HepG2 (cell line): ENCODE measurements at regions not wholly inside any gene's neighbourhood (a gene's known extent, or its start where the extent isn't known, plus 50 kb on each side); places are given as distances from the start of the nearest gene placed in this dataset.
A peak's percentile ranks its signal among the peaks of the same experiment; 100 is the strongest.

Source experiments
- ATF6 ChIP-seq: sonication (generic); formaldehyde crosslinking; conservative IDR thresholded peaks from 2 replicates; pipeline ENCODE4 v1.4.0; 2020; ENCODE audit warnings: missing genetic modification reagents
- CEBPZ ChIP-seq: IDR thresholded peaks from 2 replicates; pipeline ENCODE4 v1.6.1; 2012; ENCODE audit warnings: low read length, improper control_type of control experiment
- GPBP1L1 ChIP-seq: sonication (generic); formaldehyde crosslinking; IDR thresholded peaks from 2 replicates; pipeline ENCODE4 v1.5.0; 2020; ENCODE audit warnings: mild to moderate bottlenecking, missing genetic modification reagents
- HES4 ChIP-seq: sonication (generic); formaldehyde crosslinking; IDR thresholded peaks from 2 replicates; pipeline ENCODE4 v1.9.0; 2021; ENCODE audit warnings: mild to moderate bottlenecking, missing genetic modification reagents, borderline replicate concordance
- HMG20A ChIP-seq: IDR thresholded peaks from 2 replicates; pipeline ENCODE4 v1.6.1; 2016; ENCODE audit warnings: borderline replicate concordance
- JUND ChIP-seq: sonication (generic); formaldehyde crosslinking; IDR thresholded peaks from 2 replicates; pipeline ENCODE4 v1.8.0; 2022; ENCODE audit warnings: mild to moderate bottlenecking, missing genetic modification reagents
- KAT7 ChIP-seq: IDR thresholded peaks from 2 replicates; pipeline ENCODE4 v1.6.1; 2018; ENCODE audit warnings: borderline replicate concordance, missing compliant biosample characterization
- KLF16 ChIP-seq, 2 experiments: sonication (generic) in 1 of 2; formaldehyde crosslinking in 1 of 2; IDR thresholded peaks; 2 replicates each; pipeline versions ENCODE4 v1.6.1 to v1.8.0; 2016 to 2023; ENCODE audit warnings: missing genetic modification reagents in 2 of 2, missing compliant biosample characterization in 1 of 2
- MBNL3 ChIP-seq: fragments of 250-450 bp; sonication (Bioruptor Pico); conservative IDR thresholded peaks from 2 replicates; pipeline ENCODE4 v1.8.0; 2022; ENCODE audit warnings: mild to moderate bottlenecking, inconsistent platforms
- NCOA2 ChIP-seq: sonication (generic); formaldehyde crosslinking; IDR thresholded peaks from 2 replicates; pipeline ENCODE4 v1.8.0; 2022; ENCODE audit warnings: inconsistent platforms
- NFRKB ChIP-seq: fragments of 450-650 bp; IDR thresholded peaks from 2 replicates; pipeline ENCODE4 v1.6.1; 2017
- PHF20 ChIP-seq: sonication (generic); formaldehyde crosslinking; IDR thresholded peaks from 2 replicates; pipeline ENCODE4 v1.5.0; 2020; ENCODE audit warnings: mild to moderate bottlenecking, missing genetic modification reagents
- SMAD1 ChIP-seq: sonication (generic); formaldehyde crosslinking; IDR thresholded peaks from 2 replicates; pipeline ENCODE4 v1.4.0; 2020; ENCODE audit warnings: missing genetic modification reagents, low read depth, mild to moderate bottlenecking, borderline replicate concordance
- SOX13 ChIP-seq, 3 experiments: fragments of 450-650 bp in 1 of 3; sonication (generic) in 1 of 3; formaldehyde crosslinking in 1 of 3; IDR thresholded peaks in 2 of 3; conservative IDR thresholded peaks in 1 of 3; 2 replicates each; pipeline versions ENCODE4 v1.5.0 to v1.6.1; 2016 to 2020; ENCODE audit warnings: antibody characterized with exemption in 1 of 3, mild to moderate bottlenecking in 1 of 3, missing compliant biosample characterization in 1 of 3, missing genetic modification reagents in 1 of 3, moderate library complexity in 1 of 3
- SOX5 ChIP-seq: IDR thresholded peaks from 2 replicates; pipeline ENCODE4 v1.6.1; 2016; ENCODE audit warnings: borderline replicate concordance
- TARDBP ChIP-seq: sonication (generic); formaldehyde crosslinking; IDR thresholded peaks from 2 replicates; pipeline ENCODE4 v1.8.0; 2022; ENCODE audit warnings: mild to moderate bottlenecking, missing genetic modification reagents
- ZFP90 ChIP-seq: sonication (generic); formaldehyde crosslinking; IDR thresholded peaks from 2 replicates; pipeline ENCODE4 v1.8.0; 2022; ENCODE audit warnings: missing genetic modification reagents, mild to moderate bottlenecking, inconsistent platforms, borderline replicate concordance
- ZNF224 ChIP-seq: sonication (generic); formaldehyde crosslinking; IDR thresholded peaks from 2 replicates; pipeline ENCODE4 v1.5.0; 2020; ENCODE audit warnings: mild to moderate bottlenecking, missing genetic modification reagents
- ZNF558 ChIP-seq: sonication (generic); formaldehyde crosslinking; IDR thresholded peaks from 2 replicates; pipeline ENCODE4 v1.9.0; 2022; ENCODE audit warnings: mild to moderate bottlenecking, missing genetic modification reagents, borderline replicate concordance
- ZNF598 ChIP-seq: sonication (generic); formaldehyde crosslinking; IDR thresholded peaks from 2 replicates; pipeline ENCODE4 v1.5.1; 2020; ENCODE audit warnings: mild to moderate bottlenecking, missing genetic modification reagents, borderline replicate concordance
- ZNF674 ChIP-seq: sonication (generic); formaldehyde crosslinking; IDR thresholded peaks from 2 replicates; pipeline ENCODE4 v1.5.0; 2020; ENCODE audit warnings: low read depth, mild to moderate bottlenecking, missing genetic modification reagents
- ZSCAN30 ChIP-seq: sonication (generic); formaldehyde crosslinking; IDR thresholded peaks from 2 replicates; pipeline ENCODE4 v1.5.0; 2020; ENCODE audit warnings: mild to moderate bottlenecking, missing genetic modification reagents

GRCh38 chr4:157803845-157804521, 368.8 kb downstream of the GASK1B start (continued):
- no peak for TF ChIP-seq CEBPZ
- TF ChIP-seq PHF20 (CRISPR knock-in tag), result no peak
- TF ChIP-seq NCOA2 (CRISPR knock-in tag), result 0 out of 2 replicates have a peak, but pooled peaks have one; percentile 17
- 0 out of 2 replicates have a peak, but pooled peaks have one; percentile 36 for TF ChIP-seq SOX13 (IDR thresholded peaks at IDR 0.05)
- peak in 1 of 2 experiments; percentile 93; a peak in 2 of 4 replicates for TF ChIP-seq SOX13 (CRISPR knock-in tag; conservative IDR thresholded peaks at IDR 0.05 in 1 of 2, IDR thresholded peaks at IDR 0.05 in 1 of 2)
- no peak for TF ChIP-seq SMAD1 (CRISPR knock-in tag)
- TF ChIP-seq ZNF558 (CRISPR knock-in tag), result no peak
- no peak for TF ChIP-seq MBNL3 (CRISPR knock-in tag)
- TF ChIP-seq ZSCAN30 (CRISPR knock-in tag), result no peak
- no peak for TF ChIP-seq JUND
- TF ChIP-seq SOX5 (CRISPR knock-in tag), result peak; percentile 81
- no peak for TF ChIP-seq ATF6 (CRISPR knock-in tag)
- no peak for TF ChIP-seq ZNF598
- TF ChIP-seq ZNF224 (CRISPR knock-in tag), result no peak
- TF ChIP-seq NFRKB, result no peak
- TF ChIP-seq GPBP1L1 (CRISPR knock-in tag), result no peak
- TF ChIP-seq HES4, result no peak
- TF ChIP-seq ZNF674, result no peak
- TF ChIP-seq HMG20A, result peak; percentile 52; the same call in 1 of the 2 replicates
- TF ChIP-seq ZFP90 (CRISPR knock-in tag), result no peak
- no peak for TF ChIP-seq KAT7
- TF ChIP-seq TARDBP (CRISPR knock-in tag), result peak; percentile 37; the same call in 1 of the 2 replicates
- TF ChIP-seq KLF16 (CRISPR knock-in tag; IDR thresholded peaks at IDR 0.05), result no peak
